ENCODE measurements at regions not wholly inside any gene's neighbourhood (a gene's known extent, or its start where the extent isn't known, plus 50 kb on each side); places are given as distances from the start of the nearest gene placed in this dataset.

DNA sequence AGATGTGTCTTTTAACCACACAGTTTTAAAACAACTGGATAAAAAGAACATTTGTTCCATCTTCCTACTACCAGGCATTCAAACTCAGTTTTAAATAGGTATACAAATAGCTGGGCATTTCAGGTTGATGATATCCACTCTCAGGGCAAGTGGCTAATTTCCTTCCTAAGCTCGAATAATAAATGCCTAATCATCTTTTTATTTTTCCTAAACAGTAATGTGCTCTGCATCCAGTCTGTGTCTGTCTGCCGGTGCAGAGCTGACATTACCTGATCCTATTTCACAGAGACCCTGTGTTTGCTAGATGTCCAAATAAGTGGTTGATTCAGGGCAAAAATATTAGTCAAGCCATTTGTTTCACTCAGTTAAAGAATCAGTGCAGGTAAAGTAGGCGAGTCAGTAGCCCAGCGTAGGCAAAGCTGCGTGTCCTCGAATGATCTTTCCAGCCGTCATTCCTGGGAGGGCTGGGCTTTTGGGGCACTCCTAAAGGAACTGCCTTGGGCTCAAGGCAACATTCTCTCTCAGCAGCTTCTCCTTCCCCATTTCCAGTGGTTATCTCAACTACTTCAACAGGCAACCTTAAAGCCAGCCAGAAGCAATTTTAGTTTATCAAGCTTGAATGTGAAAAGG lies 74.2 kb upstream of the BMP2 start:
- no peak overlapping the region for H3K4me3 Mint-ChIP-seq (ENCODE audit: unreplicated experiment)
- H3K4me1 Mint-ChIP-seq (ENCODE audit: unreplicated experiment) = peaks cover 4% of the 10 kb centered on the region
- no peak overlapping the region for H3K27ac Mint-ChIP-seq (ENCODE audit: unreplicated experiment)
- no peaks in the 10 kb centered on the region for H3K9me3 Mint-ChIP-seq (ENCODE audit: unreplicated experiment)
- no peak for DNase-seq (ENCODE audit: extremely low spot score, unreplicated experiment)
- H3K36me3 Mint-ChIP-seq (ENCODE audit: unreplicated experiment) = no peaks in the 10 kb centered on the region
- TF ChIP-seq, protein P1, sequence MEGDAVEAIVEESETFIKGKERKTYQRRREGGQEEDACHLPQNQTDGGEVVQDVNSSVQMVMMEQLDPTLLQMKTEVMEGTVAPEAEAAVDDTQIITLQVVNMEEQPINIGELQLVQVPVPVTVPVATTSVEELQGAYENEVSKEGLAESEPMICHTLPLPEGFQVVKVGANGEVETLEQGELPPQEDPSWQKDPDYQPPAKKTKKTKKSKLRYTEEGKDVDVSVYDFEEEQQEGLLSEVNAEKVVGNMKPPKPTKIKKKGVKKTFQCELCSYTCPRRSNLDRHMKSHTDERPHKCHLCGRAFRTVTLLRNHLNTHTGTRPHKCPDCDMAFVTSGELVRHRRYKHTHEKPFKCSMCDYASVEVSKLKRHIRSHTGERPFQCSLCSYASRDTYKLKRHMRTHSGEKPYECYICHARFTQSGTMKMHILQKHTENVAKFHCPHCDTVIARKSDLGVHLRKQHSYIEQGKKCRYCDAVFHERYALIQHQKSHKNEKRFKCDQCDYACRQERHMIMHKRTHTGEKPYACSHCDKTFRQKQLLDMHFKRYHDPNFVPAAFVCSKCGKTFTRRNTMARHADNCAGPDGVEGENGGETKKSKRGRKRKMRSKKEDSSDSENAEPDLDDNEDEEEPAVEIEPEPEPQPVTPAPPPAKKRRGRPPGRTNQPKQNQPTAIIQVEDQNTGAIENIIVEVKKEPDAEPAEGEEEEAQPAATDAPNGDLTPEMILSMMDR (IDR thresholded peaks at IDR 0.05) = no peak
- no peaks in the 10 kb centered on the region for H3K27me3 Mint-ChIP-seq (ENCODE audit: unreplicated experiment)

DNA sequence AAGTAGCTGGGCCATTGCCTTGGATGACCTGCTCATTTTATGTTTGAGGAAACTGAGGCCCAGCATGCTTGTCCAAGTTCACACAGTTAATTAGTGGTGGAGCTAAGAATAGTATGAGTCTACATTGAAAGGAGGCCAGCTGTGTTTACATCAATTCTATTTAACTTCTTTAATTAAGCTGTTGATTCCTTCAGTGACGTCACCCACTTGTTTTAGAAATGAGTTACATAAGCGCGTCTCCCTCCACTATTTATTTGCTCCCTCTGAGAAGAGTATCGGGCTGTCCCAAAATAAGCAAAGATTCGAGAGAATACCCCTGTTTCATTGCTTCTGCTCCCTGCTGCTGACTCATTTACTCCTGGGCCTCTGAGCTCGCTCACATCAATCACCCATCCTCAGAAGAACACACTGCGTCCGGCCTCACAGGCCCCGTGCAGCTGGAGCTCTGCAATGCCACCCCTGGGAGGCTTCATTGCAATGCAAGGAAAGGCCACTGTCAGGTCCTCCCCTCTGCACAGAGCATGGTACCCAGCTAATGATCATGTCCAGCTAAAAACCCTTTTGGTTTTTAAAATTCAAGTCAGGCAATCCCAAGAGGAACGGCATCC lies 74.8 kb upstream of the BMP2 start:
- Mint-ChIP-seq H3K9me3 (ENCODE audit: unreplicated experiment) (no peaks in the 10 kb centered on the region), H3K4me3 (ENCODE audit: unreplicated experiment) (no peak overlapping the region), H3K4me1 (ENCODE audit: unreplicated experiment) (peaks cover 4% of the 10 kb centered on the region), H3K27me3 (ENCODE audit: unreplicated experiment) (no peaks in the 10 kb centered on the region), H3K27ac (ENCODE audit: unreplicated experiment) (no peak overlapping the region), H3K36me3 (ENCODE audit: unreplicated experiment) (no peaks in the 10 kb centered on the region)
- DNase-seq (ENCODE audit: extremely low spot score, unreplicated experiment) = no peak
- TF ChIP-seq, protein P1 (IDR thresholded peaks at IDR 0.05) = no peak

DNA sequence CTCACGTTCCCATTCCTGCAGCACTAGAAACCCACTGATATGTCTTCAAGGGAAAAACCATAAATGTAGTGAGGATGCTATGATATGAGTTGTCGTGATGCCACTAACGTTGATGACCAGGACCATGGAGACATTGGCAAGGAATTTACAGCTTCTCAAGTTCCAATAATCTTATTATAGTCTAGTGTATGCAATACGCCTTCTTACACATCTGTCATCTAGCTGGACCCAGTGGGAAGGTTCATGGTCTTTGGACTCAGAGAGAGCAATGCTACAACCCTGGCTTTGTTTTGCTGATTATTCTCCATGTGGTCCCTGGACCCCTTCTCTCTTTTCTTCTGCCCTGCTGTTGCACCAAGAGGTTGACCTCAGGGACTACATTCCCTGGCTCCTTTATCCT lies 76.0 kb upstream of the BMP2 start:
- Mint-ChIP-seq H3K4me3 (ENCODE audit: unreplicated experiment) (no peak overlapping the region), H3K27ac (ENCODE audit: unreplicated experiment) (no peak overlapping the region), H3K4me1 (ENCODE audit: unreplicated experiment) (peaks cover 4% of the 10 kb centered on the region), H3K9me3 (ENCODE audit: unreplicated experiment) (no peaks in the 10 kb centered on the region), H3K36me3 (ENCODE audit: unreplicated experiment) (no peaks in the 10 kb centered on the region), H3K27me3 (ENCODE audit: unreplicated experiment) (no peaks in the 10 kb centered on the region)
- TF ChIP-seq, protein P1 (IDR thresholded peaks at IDR 0.05) = no peak
- DNase-seq (ENCODE audit: extremely low spot score, unreplicated experiment) = no peak

DNA sequence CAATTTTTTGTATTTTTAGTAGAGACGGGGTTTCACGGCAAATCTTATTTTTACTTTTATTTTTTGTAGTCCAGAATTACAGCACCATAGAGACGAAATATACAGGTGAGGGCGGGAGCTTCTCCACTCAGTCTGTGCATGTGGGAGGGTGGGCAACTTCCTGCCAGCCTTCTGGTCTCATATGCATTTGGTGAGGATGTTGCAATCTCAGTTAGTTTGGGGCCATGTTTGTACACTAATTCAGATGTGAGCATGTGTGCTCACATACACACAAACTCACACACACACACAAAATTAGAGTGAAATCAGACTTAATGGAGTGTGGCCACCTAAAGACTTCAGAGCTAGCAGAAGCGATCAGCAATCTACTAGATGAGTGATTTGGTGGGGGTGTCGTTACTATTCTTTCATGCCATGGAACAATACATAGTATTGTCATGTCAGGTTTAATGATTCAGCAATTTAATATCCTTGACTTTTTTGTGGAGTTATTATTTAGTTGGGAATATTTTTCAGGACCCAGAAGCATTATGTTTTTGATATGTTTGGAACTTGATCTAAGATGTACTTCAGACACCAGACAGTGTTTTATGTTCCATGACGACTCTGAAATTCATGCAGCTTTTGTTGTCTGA lies 78.0 kb upstream of the BMP2 start:
- no peak overlapping the region for H3K4me3 Mint-ChIP-seq (ENCODE audit: unreplicated experiment)
- no peaks in the 10 kb centered on the region for H3K9me3 Mint-ChIP-seq (ENCODE audit: unreplicated experiment)
- H3K4me1 Mint-ChIP-seq (ENCODE audit: unreplicated experiment) = peaks cover 4% of the 10 kb centered on the region
- no peak overlapping the region for H3K27ac Mint-ChIP-seq (ENCODE audit: unreplicated experiment)
- no peak for DNase-seq (ENCODE audit: extremely low spot score, unreplicated experiment)
- TF ChIP-seq, protein P1 (IDR thresholded peaks at IDR 0.05) = no peak
- H3K36me3 Mint-ChIP-seq (ENCODE audit: unreplicated experiment) = no peaks in the 10 kb centered on the region
- no peaks in the 10 kb centered on the region for H3K27me3 Mint-ChIP-seq (ENCODE audit: unreplicated experiment)

DNA sequence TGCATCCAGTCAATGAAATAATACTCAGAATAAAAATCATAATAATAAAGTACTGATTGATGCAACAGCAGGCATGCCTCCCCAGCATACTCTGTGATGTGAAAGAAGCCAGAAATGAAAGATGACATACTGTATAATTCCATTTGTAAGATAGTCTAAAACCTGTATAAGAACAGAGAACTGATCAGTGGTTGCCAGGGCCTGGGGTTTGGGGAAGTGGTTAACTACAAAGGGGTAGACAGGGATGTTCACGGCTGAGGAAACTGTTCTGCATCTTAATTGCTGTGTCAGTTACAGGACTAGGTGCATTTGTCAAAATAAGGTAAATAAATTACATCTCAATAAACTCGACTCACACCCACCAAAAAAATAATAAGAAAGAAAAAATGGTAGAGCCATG lies 81.3 kb upstream of the BMP2 start:
- no peaks in the 10 kb centered on the region for H3K27me3 Mint-ChIP-seq (ENCODE audit: unreplicated experiment)
- DNase-seq (ENCODE audit: extremely low spot score, unreplicated experiment) = no peak
- no peaks in the 10 kb centered on the region for H3K36me3 Mint-ChIP-seq (ENCODE audit: unreplicated experiment)
- H3K4me1 Mint-ChIP-seq (ENCODE audit: unreplicated experiment) = no peaks in the 10 kb centered on the region
- H3K9me3 Mint-ChIP-seq (ENCODE audit: unreplicated experiment) = no peaks in the 10 kb centered on the region
- no peak overlapping the region for H3K4me3 Mint-ChIP-seq (ENCODE audit: unreplicated experiment)
- no peak overlapping the region for H3K27ac Mint-ChIP-seq (ENCODE audit: unreplicated experiment)
- TF ChIP-seq, protein P1 (IDR thresholded peaks at IDR 0.05) = no peak
